GM19193 (cell line): ENCODE measurements at regions not wholly inside any gene's neighbourhood (a gene's known extent, or its start where the extent isn't known, plus 50 kb on each side); places are given as distances from the start of the nearest gene placed in this dataset.

Experiments
- POLR2A ChIP-seq: IDR thresholded peaks from 4 replicates; pipeline ENCODE4 v1.6.1; 2011; ENCODE audit not compliant: insufficient read depth, insufficient read length; ENCODE audit errors: extremely low read depth

GRCh38 chr17:77484111-77484510 lies 343.3 kb downstream of the SEC14L1 start:
- no peak for TF ChIP-seq POLR2A

DNA sequence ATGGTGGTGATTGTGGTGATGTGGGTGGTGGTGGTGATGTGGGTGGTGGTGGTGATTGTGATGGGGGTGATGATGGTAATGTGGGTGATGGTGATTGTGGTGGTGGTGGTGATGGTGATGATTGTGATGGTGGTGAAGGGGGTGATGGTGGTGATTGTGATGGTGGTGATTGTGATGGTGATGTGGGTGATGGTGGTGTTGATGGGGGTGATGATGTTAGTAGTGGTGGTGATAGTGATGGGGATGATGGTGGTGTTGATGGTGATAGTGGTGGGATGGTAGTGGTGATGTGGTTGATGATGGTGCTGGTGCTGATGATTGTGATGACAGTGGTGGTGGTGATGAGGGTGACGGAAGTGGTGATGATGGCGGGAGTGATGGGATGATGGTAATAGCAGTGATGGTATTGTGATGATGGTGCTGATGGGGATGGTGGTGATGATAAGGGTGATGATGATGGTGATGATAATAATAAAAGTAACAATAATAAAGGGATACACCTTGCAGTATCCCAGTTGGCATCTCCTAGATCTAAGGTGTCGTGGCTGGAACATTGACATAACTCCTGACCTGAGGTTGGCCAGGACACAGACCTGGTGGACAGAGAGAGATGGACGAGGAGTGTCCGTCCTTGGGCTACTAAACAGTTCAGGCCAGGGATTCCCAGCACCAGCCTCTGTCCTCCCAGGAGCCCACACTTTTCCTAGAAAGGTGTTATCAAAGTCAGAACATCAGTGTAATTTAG lies 344.5 kb downstream of the SEC14L1 start:
- no peak for TF ChIP-seq POLR2A

- TF ChIP-seq POLR2A, result no peak
Measured at GRCh38 chr17:77487211-77487629, 346.5 kb downstream of the SEC14L1 start.

DNA sequence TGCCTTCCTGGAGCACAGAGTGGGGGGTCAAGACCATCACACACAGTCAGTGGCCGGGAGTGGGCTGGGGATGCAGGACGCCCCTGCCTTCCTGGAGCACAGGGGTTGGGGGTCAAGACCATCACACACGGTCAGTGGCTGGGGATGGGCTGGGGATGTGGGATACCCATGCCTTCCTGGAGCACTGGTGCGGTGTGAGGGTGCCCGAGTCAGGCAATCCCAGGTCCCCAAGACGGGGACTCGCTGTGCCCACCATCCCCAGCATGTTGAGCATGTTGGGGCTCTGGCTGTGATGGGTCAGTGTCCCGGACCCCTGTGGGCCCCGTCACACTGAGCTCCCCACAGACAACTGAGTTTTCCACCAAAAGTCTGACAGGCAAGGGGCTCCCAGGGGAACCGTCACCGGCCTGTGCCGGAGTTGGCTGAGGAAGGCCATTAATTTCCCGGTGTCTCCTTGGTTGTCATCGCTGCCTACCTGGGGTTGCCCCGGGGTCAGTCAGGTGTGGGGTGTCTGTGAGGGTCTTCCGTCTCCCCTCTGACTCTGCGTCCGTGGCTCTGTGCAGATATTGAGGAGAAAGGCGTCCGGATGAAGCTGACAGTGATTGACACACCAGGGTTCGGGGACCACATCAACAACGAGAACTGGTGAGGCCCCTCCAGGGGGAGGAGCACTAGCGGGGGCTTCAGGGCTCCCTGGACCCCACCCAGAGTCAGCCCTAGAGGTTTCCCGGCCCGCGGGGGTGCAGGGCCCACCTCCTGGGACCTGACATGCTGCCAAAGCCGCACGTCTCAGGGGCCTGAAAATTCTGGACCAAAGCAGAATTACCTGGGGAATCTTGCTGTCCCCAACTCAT lies 347.1 kb downstream of the SEC14L1 start:
- TF ChIP-seq POLR2A, result no peak

GRCh38 chr17:77488531-77489238 lies 347.9 kb downstream of the SEC14L1 start:
- no peak for TF ChIP-seq POLR2A

- no peak for TF ChIP-seq POLR2A
Measured at GRCh38 chr17:77489239-77489892, 348.6 kb downstream of the SEC14L1 start.

DNA sequence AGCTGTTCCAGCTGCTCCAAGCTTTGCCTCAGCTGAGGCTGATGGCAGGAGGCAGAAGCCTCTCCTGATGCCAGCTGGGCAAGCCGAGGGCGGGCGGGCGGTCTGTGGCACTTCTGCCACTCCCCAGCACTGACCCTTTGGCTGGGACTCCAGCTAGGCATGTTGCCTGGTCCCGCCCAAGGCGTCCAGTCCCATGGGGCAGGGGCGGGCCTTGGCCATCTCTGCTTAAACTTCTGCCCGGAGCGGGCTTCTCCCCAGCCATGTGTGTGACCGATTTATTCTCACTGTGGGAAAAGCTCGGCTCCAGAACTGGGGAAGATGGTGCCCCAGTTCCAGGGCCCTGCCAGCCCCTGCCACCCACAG lies 349.1 kb downstream of the SEC14L1 start:
- TF ChIP-seq POLR2A, result no peak

GRCh38 chr17:77490361-77491183 lies 349.8 kb downstream of the SEC14L1 start:
- TF ChIP-seq POLR2A, result no peak

- no peak for TF ChIP-seq POLR2A
Measured at GRCh38 chr17:77491921-77492445, 351.2 kb downstream of the SEC14L1 start.

DNA sequence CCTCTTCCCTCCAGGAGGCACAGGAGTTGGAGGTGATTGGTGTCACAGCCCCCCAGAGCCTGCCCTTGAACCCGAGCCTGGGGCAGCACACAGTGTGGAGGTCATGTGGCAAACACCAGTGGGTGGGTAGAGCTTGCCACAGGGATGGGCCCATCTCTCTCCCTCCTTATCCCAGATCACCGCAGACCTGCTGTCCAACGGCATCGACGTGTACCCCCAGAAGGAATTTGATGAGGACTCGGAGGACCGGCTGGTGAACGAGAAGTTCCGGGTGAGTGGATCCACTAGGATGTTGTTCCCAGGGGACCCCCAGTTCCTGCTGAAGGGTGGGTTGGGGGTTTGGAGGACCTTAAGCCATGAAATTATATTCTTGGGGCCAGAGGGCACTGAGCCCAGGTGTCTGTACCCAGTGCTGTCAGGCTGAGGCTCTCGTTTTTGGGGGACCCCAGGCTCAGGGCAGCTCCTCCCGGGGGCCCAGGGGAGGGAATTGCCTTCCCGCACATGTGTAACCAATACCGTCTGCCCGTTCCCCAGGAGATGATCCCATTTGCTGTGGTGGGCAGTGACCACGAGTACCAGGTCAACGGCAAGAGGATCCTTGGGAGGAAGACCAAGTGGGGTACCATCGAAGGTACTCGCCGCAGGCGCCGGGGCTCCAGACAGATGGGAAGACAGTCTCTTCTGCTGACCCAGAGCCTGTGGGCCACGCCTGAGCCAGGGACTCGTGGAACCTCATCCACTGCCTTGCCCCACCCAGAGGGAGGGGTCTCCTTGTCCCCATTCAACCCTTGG lies 351.9 kb downstream of the SEC14L1 start:
- TF ChIP-seq POLR2A, result no peak

DNA sequence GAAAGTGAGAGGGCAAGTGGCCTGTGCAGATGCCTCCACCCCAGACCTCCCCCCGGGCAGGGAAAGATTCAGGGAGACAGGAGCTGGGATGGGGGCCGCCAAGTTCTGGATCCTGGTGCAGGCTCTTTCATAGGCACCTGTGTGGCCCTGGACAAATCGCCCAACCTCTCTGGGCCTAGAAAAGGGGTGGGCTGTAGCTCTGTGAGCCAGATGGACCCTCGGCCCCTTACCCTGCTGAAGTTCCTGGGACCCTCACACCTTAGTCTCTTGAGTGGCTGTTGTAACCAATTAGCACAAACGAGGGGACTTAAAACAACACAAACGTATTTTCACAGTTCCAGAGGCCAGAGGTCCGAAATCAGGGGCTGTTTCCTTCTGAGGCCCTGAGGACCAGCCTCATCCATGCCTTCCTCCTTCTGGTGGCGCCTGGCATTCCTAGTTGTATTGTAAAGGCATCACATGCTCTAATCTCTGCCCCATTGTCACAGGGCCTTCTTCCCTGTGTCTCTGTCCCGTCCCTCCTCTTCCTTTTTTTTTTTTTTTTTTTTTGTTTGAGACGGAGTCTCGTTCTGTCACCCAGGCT lies 352.6 kb downstream of the SEC14L1 start:
- no peak for TF ChIP-seq POLR2A

GRCh38 chr17:77493901-77494663 lies 353.3 kb downstream of the SEC14L1 start:
- TF ChIP-seq POLR2A, result no peak
